ENCODE measurements at regions not wholly inside any gene's neighbourhood (a gene's known extent, or its start where the extent isn't known, plus 50 kb on each side); places are given as distances from the start of the nearest gene placed in this dataset.

DNA sequence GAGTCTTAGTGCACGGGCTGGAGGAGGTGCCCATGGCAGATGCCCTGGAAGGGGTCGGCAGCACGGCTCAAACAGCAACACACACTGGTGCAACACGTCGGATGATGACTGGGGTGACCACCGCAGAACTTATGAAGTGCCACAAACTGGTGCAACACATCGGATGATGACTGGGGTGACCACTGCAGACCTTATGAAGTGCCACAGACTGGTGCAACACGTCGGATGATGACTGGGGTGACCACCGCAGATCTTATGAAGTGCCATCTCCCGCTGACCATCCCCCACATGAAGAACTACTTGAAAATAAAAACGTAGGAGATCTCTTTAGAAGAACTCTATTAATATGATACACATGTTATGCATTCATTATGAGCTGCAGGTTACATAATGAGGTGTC lies 218.3 kb downstream of the TBXT start:
- Histone ChIP-seq H3K9me3 (ENCODE audit: insufficient read depth, low read depth, low read length) (no peaks in the 10 kb centered on the region), H3K9ac (ENCODE audit: low read depth, low read length, poor library complexity, severe bottlenecking) (no peak overlapping the region)
- TF ChIP-seq, protein P1, sequence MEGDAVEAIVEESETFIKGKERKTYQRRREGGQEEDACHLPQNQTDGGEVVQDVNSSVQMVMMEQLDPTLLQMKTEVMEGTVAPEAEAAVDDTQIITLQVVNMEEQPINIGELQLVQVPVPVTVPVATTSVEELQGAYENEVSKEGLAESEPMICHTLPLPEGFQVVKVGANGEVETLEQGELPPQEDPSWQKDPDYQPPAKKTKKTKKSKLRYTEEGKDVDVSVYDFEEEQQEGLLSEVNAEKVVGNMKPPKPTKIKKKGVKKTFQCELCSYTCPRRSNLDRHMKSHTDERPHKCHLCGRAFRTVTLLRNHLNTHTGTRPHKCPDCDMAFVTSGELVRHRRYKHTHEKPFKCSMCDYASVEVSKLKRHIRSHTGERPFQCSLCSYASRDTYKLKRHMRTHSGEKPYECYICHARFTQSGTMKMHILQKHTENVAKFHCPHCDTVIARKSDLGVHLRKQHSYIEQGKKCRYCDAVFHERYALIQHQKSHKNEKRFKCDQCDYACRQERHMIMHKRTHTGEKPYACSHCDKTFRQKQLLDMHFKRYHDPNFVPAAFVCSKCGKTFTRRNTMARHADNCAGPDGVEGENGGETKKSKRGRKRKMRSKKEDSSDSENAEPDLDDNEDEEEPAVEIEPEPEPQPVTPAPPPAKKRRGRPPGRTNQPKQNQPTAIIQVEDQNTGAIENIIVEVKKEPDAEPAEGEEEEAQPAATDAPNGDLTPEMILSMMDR (conservative IDR thresholded peaks at IDR 0.05; ENCODE audit: low read length): no peak
- TF ChIP-seq EZH2phosphoT487 (IDR thresholded peaks at IDR 0.05; ENCODE audit: borderline replicate concordance): no peak

DNA sequence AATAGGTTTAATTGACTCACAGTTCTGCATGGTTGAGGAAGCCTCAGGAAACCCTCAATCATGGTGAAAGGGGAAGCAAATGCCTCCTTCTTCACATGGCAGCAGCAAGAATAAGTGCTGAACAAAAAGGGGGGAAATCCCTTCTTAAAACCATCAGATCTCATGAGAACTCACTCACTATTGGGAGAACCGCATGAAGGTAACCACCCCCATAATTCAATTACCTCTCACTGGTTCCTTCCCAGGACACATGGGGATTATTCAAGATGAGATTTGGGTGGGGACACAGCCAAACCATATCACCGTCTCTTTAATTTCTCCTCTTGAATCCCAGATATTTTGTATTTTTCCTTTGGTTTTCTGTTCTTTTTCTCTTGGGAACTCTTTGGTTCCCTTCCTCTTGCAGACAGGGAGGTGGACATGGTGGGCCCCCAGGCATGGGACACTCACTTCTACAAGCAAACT lies 223.6 kb downstream of the TBXT start:
- Histone ChIP-seq H3K27me3 (ENCODE audit: insufficient read depth, low read length, poor library complexity, severe bottlenecking) (no peaks in the 10 kb centered on the region), H3F3A (ENCODE audit: low read depth) (no peaks in the 10 kb centered on the region), H3K79me2 (ENCODE audit: insufficient read depth, low read length) (no peaks in the 10 kb centered on the region), H3K4me1 (ENCODE audit: insufficient read depth, low read length, poor library complexity, severe bottlenecking) (no peaks in the 10 kb centered on the region), H4K20me1 (ENCODE audit: insufficient read depth, low read length, poor library complexity, severe bottlenecking) (no peaks in the 10 kb centered on the region), H3K4me2 (ENCODE audit: low read depth, low read length, poor library complexity, severe bottlenecking) (no peak overlapping the region), H2AFZ (ENCODE audit: low read length) (no peak overlapping the region), H3K36me3 (ENCODE audit: insufficient read depth, low read length) (no peaks in the 10 kb centered on the region), H3K9ac (ENCODE audit: low read depth, low read length, poor library complexity, severe bottlenecking) (no peak overlapping the region), H3K4me3 (ENCODE audit: low read length, poor library complexity, severe bottlenecking) (no peak overlapping the region), H3K9me3 (ENCODE audit: insufficient read depth, low read depth, low read length) (no peaks in the 10 kb centered on the region; the same call in 1 of the 2 replicates), H3K9me2 (replicated peaks; ENCODE audit: low read depth, low read length) (no peaks in the 10 kb centered on the region)
- TF ChIP-seq, protein P1 (conservative IDR thresholded peaks at IDR 0.05; ENCODE audit: low read length): no peak
- no peak for TF ChIP-seq EZH2phosphoT487 (IDR thresholded peaks at IDR 0.05; ENCODE audit: borderline replicate concordance)

More for the DNA sequence above, 218.3 kb downstream of the TBXT start:
- Histone ChIP-seq H3K4me1 (ENCODE audit: insufficient read depth, low read length, poor library complexity, severe bottlenecking) (no peaks in the 10 kb centered on the region), H3K9me2 (replicated peaks; ENCODE audit: low read depth, low read length) (no peaks in the 10 kb centered on the region), H3K4me3 (ENCODE audit: low read length, poor library complexity, severe bottlenecking) (no peak overlapping the region), H3F3A (ENCODE audit: low read depth) (no peaks in the 10 kb centered on the region), H3K27me3 (ENCODE audit: insufficient read depth, low read length, poor library complexity, severe bottlenecking) (no peaks in the 10 kb centered on the region), H3K36me3 (ENCODE audit: insufficient read depth, low read length) (no peaks in the 10 kb centered on the region), H4K20me1 (ENCODE audit: insufficient read depth, low read length, poor library complexity, severe bottlenecking) (no peaks in the 10 kb centered on the region), H3K4me2 (ENCODE audit: low read depth, low read length, poor library complexity, severe bottlenecking) (no peak overlapping the region), H3K79me2 (ENCODE audit: insufficient read depth, low read length) (no peaks in the 10 kb centered on the region), H2AFZ (ENCODE audit: low read length) (no peak overlapping the region)

DNA sequence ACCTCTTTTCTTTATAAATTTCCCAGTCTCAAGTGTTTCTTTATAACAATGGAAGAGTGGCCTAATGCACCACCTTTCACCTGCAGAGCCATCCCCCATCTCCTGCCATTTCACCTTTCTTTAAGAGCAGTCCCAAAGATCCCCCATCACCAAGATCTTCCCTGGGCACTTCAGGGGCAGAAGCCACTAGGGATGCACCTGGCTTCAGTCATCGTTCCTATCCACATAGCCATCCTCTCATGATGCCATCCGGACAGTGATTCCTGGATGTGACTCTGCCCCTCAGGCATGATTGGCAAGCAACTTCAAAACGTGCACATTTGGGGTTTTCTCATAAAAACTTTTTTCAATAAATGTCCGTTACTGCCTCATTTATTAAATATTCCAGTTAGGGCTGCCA lies 225.9 kb downstream of the TBXT start:
- Histone ChIP-seq H2AFZ (ENCODE audit: low read length) (no peak overlapping the region), H3K4me2 (ENCODE audit: low read depth, low read length, poor library complexity, severe bottlenecking) (no peak overlapping the region), H3K9me2 (replicated peaks; ENCODE audit: low read depth, low read length) (no peaks in the 10 kb centered on the region), H3K27me3 (ENCODE audit: insufficient read depth, low read length, poor library complexity, severe bottlenecking) (no peaks in the 10 kb centered on the region), H3K36me3 (ENCODE audit: insufficient read depth, low read length) (no peaks in the 10 kb centered on the region), H4K20me1 (ENCODE audit: insufficient read depth, low read length, poor library complexity, severe bottlenecking) (no peaks in the 10 kb centered on the region), H3K79me2 (ENCODE audit: insufficient read depth, low read length) (no peaks in the 10 kb centered on the region), H3K4me3 (ENCODE audit: low read length, poor library complexity, severe bottlenecking) (no peak overlapping the region), H3F3A (ENCODE audit: low read depth) (no peaks in the 10 kb centered on the region), H3K9ac (ENCODE audit: low read depth, low read length, poor library complexity, severe bottlenecking) (no peak overlapping the region), H3K9me3 (ENCODE audit: insufficient read depth, low read depth, low read length) (no peaks in the 10 kb centered on the region; the same call in 1 of the 2 replicates), H3K4me1 (ENCODE audit: insufficient read depth, low read length, poor library complexity, severe bottlenecking) (no peaks in the 10 kb centered on the region)
- TF ChIP-seq EZH2phosphoT487 (IDR thresholded peaks at IDR 0.05; ENCODE audit: borderline replicate concordance): no peak
- TF ChIP-seq, protein P1 (conservative IDR thresholded peaks at IDR 0.05; ENCODE audit: low read length): no peak
